Gastroesophageal sphincter (tissue), 4 donors: ENCODE measurements at regions not wholly inside any gene's neighbourhood (a gene's known extent, or its start where the extent isn't known, plus 50 kb on each side); places are given as distances from the start of the nearest gene placed in this dataset.

Source experiments
- ATAC-seq: fragments of 150-250 bp; one replicate; pipeline ENCODE4 v1.9.1; 2016; ENCODE audit warnings: mild to moderate bottlenecking, moderate library complexity
- H3K27ac ChIP-seq, 4 donors: fragments of 200-600 bp; sonication (generic) in 3 of 4; 1 replicate in 3 of 4; 2 replicates in 1 of 4; pipeline ENCODE4 v1.5.1; 2016 to 2019
- H3K27me3 ChIP-seq: fragments of 200-600 bp; sonication (generic); one replicate; pipeline ENCODE4 v1.5.1; 2019
- H3K36me3 ChIP-seq, 2 donors: fragments of 200-600 bp; sonication (generic); one replicate each; pipeline ENCODE4 v1.5.1; 2019; ENCODE audit warnings: control low read depth in 1 of 2
- H3K4me1 ChIP-seq, 3 donors: fragments of 200-600 bp; sonication (generic); 1 replicate in 2 of 3; 2 replicates in 1 of 3; pipeline ENCODE4 v1.5.1; 2016 to 2019; ENCODE audit warnings: control low read depth in 2 of 3
- H3K4me3 ChIP-seq, 2 donors: fragments of 200-600 bp; sonication (generic); one replicate each; pipeline ENCODE4 v1.5.1; 2019; ENCODE audit warnings: mild to moderate bottlenecking in 1 of 2, moderate library complexity in 1 of 2
- H3K9me3 ChIP-seq, 3 donors: fragments of 200-600 bp; sonication (generic); one replicate each; pipeline ENCODE4 v1.5.1; 2017 to 2019; ENCODE audit warnings: control low read depth in 2 of 3
- EP300 ChIP-seq: sonication (generic); formaldehyde crosslinking; IDR thresholded peaks from one replicate; pipeline ENCODE4 v1.6.1; 2017; ENCODE audit warnings: antibody characterized with exemption, mild to moderate bottlenecking
- POLR2A ChIP-seq, 2 donors: fragments of 450-650 bp; IDR thresholded peaks; one replicate each; pipeline ENCODE4 v1.6.1; 2017; ENCODE audit warnings: antibody characterized with exemption in 2 of 2, mild to moderate bottlenecking in 2 of 2, moderate library complexity in 1 of 2
- POLR2AphosphoS5 ChIP-seq: sonication (generic); formaldehyde crosslinking; IDR thresholded peaks from one replicate; pipeline ENCODE4 v1.6.1; 2017; ENCODE audit warnings: antibody characterized with exemption
- WGBS, 2 donors: methylation state at CpG; one replicate each; pipeline ENCODE4 v1.1.5; 2018; ENCODE audit warnings: low coverage in 1 of 2; 5-methylcytosine and 5-hydroxymethylcytosine counted together
- TF ChIP-seq, protein P1 (sequence below), 4 experiments: fragments of 200-600 bp in 2 of 4; fragments of 450-650 bp in 2 of 4; sonication (generic) in 1 of 4; IDR thresholded peaks; one replicate each; pipeline ENCODE4 v1.5.1; 2017 to 2019; ENCODE audit warnings: antibody characterized with exemption in 4 of 4, mild to moderate bottlenecking in 2 of 4, moderate library complexity in 2 of 4

DNA sequence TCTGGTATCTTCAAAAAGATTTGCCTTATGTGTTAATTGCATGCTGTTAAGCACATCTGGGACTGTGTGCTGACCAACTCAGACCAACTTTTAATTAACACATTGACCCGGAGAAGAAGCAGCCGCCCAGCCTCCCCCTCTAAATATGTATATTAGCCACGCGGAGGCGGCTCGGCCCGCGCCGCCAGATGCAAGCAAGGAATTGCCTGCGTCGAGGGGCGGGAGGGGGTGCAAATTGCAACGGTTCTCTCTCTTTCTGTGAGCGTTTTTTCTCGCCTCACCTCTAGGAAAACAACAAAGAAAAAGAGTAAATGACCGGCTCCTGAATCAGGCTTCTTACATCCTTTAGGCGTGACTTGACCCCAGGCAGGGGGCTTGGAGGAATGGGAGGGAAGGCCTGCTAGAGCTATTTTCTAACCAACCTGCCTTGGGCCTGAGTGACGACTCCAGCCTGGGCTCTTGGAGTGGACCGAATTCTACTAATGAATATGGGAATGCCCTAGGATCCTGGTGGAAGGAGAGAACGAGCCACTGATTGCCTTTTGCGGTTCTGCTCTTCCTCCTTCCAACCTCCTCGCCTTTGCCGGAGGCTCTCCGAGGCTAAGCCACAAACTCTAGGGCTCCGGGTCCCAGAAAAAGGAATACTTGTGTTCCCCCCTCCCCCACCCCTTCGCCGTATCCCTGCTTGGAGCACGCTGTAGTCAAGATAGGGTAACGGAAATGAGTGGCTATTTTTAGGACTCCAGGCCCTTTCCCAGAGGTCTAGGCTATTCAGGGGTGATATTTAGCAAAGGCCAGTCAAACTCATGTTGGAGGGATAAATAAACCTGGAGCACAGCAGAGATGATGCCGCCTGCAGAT lies 417.0 kb upstream of the ESRRG start:
- Histone ChIP-seq H3K4me1 (peaks cover 0 to 25% (median 0%) of the 10 kb centered on the region in 3 donors), H3K4me3 (no peak overlapping the region), H3K27ac (no peak overlapping the region), H3K27me3 (peaks cover 39% of the 10 kb centered on the region), H3K9me3 (peaks cover 0 to 7% (median 0%) of the 10 kb centered on the region in 3 donors), H3K36me3 (no peaks in the 10 kb centered on the region)
- TF ChIP-seq POLR2A (IDR thresholded peaks at IDR 0.05) (no peak), POLR2AphosphoS5 (no peak), EP300 (no peak)
- TF ChIP-seq, protein P1, sequence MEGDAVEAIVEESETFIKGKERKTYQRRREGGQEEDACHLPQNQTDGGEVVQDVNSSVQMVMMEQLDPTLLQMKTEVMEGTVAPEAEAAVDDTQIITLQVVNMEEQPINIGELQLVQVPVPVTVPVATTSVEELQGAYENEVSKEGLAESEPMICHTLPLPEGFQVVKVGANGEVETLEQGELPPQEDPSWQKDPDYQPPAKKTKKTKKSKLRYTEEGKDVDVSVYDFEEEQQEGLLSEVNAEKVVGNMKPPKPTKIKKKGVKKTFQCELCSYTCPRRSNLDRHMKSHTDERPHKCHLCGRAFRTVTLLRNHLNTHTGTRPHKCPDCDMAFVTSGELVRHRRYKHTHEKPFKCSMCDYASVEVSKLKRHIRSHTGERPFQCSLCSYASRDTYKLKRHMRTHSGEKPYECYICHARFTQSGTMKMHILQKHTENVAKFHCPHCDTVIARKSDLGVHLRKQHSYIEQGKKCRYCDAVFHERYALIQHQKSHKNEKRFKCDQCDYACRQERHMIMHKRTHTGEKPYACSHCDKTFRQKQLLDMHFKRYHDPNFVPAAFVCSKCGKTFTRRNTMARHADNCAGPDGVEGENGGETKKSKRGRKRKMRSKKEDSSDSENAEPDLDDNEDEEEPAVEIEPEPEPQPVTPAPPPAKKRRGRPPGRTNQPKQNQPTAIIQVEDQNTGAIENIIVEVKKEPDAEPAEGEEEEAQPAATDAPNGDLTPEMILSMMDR (IDR thresholded peaks at IDR 0.05): no peak
- no peak for ATAC-seq
- 60 to 84% methylated on average over 2 to 3 of the region's 30 CpGs for WGBS, 2 donors

DNA sequence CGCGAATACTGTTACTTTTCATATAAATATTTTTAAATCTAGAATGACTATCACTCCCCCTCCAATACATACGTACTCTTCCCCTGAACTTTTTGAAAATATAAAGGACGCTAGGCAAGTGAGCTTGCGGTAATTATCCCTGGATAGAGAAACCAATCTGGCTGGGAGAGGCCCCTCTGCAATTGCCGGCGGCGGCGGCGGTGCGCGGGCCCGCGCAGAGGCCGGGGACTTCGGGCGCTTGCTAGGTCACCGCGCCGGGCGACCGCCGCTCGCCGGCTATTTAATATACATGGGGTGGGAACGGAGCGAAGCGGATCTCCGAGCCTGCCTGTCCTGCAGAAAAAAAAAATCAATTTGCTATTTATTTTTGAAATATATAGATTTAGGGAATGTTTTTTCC lies 416.3 kb upstream of the ESRRG start:
- no peak for ATAC-seq
- H3K27me3 ChIP-seq: peaks cover 45% of the 10 kb centered on the region
- 55 to 57% methylated on average over 9 to 20 of the region's 29 CpGs for WGBS, 2 donors

DNA sequence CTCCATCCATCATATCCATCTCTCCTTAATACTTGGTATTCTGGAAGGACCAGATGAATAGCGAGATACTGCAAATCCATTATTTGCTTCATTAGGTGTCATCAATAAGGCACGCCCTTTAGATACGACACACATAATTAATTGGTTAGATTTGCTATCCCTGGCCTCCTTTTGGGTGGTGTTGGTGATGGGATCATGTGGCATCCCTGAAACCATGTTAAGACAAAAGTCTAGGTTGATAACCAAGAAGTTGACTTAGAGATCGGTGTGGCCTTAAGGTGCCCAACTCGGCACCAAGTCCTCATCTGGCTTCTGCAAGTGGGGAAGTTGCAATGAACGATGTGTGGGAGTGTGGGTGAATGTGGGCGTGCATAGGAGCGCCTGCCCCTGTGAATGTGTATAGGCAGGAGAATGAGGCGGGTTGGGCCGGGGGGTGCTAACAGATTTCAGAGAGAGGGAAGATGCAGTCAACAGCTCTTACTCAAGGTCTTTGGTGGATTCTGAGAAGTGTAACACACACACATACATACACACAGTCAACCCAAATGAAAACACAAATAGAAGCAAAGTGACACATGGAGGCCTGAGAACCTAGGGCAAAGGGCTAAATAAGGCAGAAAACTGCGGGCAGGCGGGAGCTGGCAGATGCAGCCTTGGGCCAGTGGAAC lies 415.7 kb upstream of the ESRRG start:
- Histone ChIP-seq H3K27ac (no peak overlapping the region), H3K36me3 (no peaks in the 10 kb centered on the region), H3K9me3 (no peaks in the 10 kb centered on the region), H3K27me3 (peaks cover 51% of the 10 kb centered on the region), H3K4me1 (peaks cover 0 to 37% (median 0%) of the 10 kb centered on the region in 3 donors), H3K4me3 (no peak overlapping the region)
- ATAC-seq: no peak
- WGBS, 2 donors: 71 to 88% methylated on average over 9 to 12 of the region's 12 CpGs
- TF ChIP-seq EP300: no peak
- no peak for TF ChIP-seq POLR2AphosphoS5

More for the DNA sequence above, 416.3 kb upstream of the ESRRG start:
- Histone ChIP-seq H3K27ac (no peak overlapping the region), H3K9me3 (peaks cover 0 to under 1% (median 0%) of the 10 kb centered on the region in 3 donors), H3K4me3 (peak overlapping the region in 1 of 2 donors; percentile 1), H3K36me3 (no peaks in the 10 kb centered on the region), H3K4me1 (peaks cover 0 to 32% (median 0%) of the 10 kb centered on the region in 3 donors)
- TF ChIP-seq POLR2A (IDR thresholded peaks at IDR 0.05) (no peak), EP300 (no peak), POLR2AphosphoS5 (no peak)
- TF ChIP-seq, protein P1 (IDR thresholded peaks at IDR 0.05): no peak

DNA sequence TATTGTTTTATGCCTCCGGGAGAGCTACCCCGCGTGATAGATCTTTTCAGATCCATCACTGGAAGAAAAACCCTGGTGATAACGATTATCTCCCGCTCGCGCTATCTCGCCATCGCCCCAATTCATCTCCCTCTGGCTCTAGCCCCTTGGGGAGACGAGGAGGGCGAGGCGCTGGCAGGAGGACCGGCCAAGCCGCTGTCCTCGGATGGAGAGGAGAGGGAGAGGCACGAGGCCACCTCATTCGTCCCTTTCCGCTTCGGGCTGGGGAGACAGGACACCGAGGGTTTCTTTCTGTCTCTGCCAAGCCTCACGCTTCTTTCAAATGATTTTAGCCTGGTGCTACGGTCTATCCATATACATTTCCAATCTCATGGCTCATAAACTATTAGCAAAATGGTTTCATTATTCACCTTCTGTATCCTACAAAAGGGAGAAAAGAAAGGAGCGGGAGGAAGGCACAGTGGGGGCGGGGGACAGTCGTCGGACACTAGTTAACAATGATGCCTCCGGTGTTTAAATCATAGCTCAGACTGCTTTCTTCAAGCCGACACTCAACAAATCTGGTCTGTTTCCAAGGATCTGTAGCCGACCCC lies 415.0 kb upstream of the ESRRG start:
- no peak for ATAC-seq
- Histone ChIP-seq H3K9me3 (no peaks in the 10 kb centered on the region), H3K4me1 (peaks cover 0 to 37% (median 0%) of the 10 kb centered on the region in 3 donors), H3K27me3 (peaks cover 55% of the 10 kb centered on the region), H3K27ac (no peak overlapping the region), H3K4me3 (no peak overlapping the region), H3K36me3 (no peaks in the 10 kb centered on the region)
- TF ChIP-seq POLR2A (IDR thresholded peaks at IDR 0.05): no peak
- TF ChIP-seq EP300: no peak
- TF ChIP-seq POLR2AphosphoS5: no peak
- TF ChIP-seq, protein P1 (IDR thresholded peaks at IDR 0.05): no peak
- WGBS, 2 donors: 20% methylated on average over 8 of the region's 29 CpGs; no CpG with 5 or more reads in 1 of the 2 donors

DNA sequence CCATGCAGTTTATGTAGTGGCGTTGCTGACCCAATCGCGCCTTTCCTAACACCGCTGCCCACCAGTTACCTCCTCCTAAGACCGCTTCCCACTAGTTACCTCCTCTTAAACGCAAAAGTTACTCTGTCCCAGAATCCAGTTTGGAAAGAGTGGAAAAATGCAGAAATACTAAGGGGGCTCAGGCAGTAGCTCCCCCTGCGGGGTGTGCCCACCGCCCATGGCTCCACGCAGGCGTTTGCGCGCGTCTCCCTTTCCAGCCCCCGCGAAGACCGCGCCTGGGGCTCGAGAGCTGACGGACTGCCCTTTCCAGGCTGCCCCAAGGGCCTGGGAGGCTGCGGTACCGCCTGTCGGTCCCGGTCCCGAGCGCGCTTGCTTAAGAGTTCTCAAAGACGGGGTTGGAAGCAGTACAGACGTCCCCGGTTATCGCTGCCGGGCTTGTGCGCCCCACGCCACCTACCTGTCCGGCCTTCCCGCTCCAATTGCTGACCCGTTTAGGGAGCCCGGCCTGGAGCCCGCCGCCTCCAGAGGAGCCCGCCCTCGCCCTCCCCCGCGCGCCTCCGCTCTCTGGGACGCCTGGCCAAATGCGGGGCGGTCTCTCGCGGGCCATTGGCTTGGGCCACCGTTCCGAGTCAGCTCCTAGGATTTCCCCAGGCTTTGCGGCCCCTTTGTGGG lies 414.1 kb upstream of the ESRRG start:
- Histone ChIP-seq H3K4me3 (peak overlapping the region in 1 of 2 donors; percentile 58), H3K36me3 (no peaks in the 10 kb centered on the region), H3K9me3 (no peaks in the 10 kb centered on the region), H3K27me3 (peaks cover 55% of the 10 kb centered on the region), H3K4me1 (peaks cover 0 to 37% (median 0%) of the 10 kb centered on the region in 3 donors), H3K27ac (no peak overlapping the region)
- no peak for ATAC-seq
- 38 to 82% methylated on average over 3 to 24 of the region's 53 CpGs for WGBS, 2 donors
- TF ChIP-seq, protein P1 (IDR thresholded peaks at IDR 0.05): no peak
- TF ChIP-seq POLR2AphosphoS5: no peak
- no peak for TF ChIP-seq EP300
- no peak for TF ChIP-seq POLR2A (IDR thresholded peaks at IDR 0.05)
